ENCODE measurements at regions not wholly inside any gene's neighbourhood (a gene's known extent, or its start where the extent isn't known, plus 50 kb on each side); places are given as distances from the start of the nearest gene placed in this dataset.

GRCh38 chr3:21020043-21020442 lies 731.0 kb downstream of the ZNF385D start:
- WGBS (ENCODE audit: missing lambda C conversion rate): 4% methylated on average over 2 of the region's 2 CpGs
- CTCF ChIA-PET: interaction anchor here (1.2 kb wide), 1 partner anchor 72 kb away, joined by 3 read pairs; no protein-coding TSS in a partner anchor
- H3K27ac ChIP-seq: no peak overlapping the region
- no peaks in the 10 kb centered on the region for H3K9me3 ChIP-seq
- FAIRE-seq (no peak), ATAC-seq (no peak), DNase-seq (ENCODE audit: low read depth in 1 of 2, low spot score in 1 of 2) (no peak)
- H3K4me1 ChIP-seq: no peaks in the 10 kb centered on the region
- no peak overlapping the region for H3K4me2 ChIP-seq
- POLR2A ChIA-PET: no interaction called here
- H3K4me3 ChIP-seq: no peak overlapping the region
- TF ChIP-seq CBX2 (IDR thresholded peaks at IDR 0.05; ENCODE audit: borderline replicate concordance, low read depth) (no peak), ZNF302 (CRISPR knock-in tag; IDR thresholded peaks at IDR 0.05) (no peak), BHLHE40 (IDR thresholded peaks at IDR 0.05; ENCODE audit: low read depth, low read length) (no peak), ZSCAN20 (CRISPR knock-in tag; IDR thresholded peaks at IDR 0.05) (no peak), SMC3 (IDR thresholded peaks at IDR 0.05) (no peak), HMGXB4 (CRISPR knock-in tag; IDR thresholded peaks at IDR 0.05; ENCODE audit: borderline replicate concordance) (no peak), CHD2 (IDR thresholded peaks at IDR 0.05; ENCODE audit: low read length, partially characterized antibody) (no peak), JUNB (IDR thresholded peaks at IDR 0.05) (no peak)

DNA sequence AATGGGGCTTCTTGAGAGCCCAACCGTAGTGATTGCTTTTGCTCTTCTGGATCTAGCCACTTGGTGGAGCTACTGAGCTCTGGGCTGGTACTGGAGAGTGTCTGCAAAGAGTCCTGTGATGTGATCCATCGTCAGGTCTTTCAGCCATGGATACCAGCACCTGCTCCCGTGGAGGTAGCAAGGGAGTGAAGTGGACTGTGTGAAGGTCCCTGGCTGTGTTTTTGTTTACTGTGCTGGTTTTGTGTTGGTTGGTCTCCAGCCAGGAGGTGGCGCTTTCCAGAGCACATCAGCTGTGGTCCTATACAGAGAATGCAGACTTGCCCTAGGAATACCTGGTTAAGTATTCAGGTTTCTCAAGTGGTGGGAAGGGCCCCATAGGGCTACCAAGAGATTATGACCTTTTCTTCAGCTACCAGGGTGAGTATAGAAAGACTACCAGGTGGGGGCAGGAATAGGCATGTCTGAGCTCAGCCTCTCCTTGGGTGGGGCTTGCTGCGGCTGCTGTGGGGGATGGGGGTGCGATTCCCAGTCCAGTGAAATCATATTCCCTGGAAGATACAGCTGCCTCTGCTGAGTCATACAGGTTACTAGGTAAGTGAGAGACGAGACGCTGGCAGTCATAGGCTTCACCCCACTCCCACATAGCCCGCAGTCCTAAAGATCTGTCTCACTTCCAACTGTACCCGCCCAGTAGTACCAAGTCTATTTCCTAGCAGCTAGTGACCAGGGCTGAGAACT lies 733.7 kb downstream of the ZNF385D start:
- ATAC-seq (peak in 1 of 2 experiments; percentile 33; a peak in 1 of 6 replicates), DNase-seq (ENCODE audit: low read depth in 1 of 2, low spot score in 1 of 2) (peak in 1 of 2 experiments; percentile 17), FAIRE-seq (no peak)
- Histone ChIP-seq H3K4me1 (no peaks in the 10 kb centered on the region), H3K27ac (no peak overlapping the region), H3K4me2 (no peak overlapping the region), H3K9me3 (0 out of 3 replicates have a peak, but pooled peaks cover 2% of the 10 kb centered on the region), H3K4me3 (no peak overlapping the region)
- WGBS (ENCODE audit: missing lambda C conversion rate): 7% methylated on average over 10 of the region's 10 CpGs
- ChIA-PET CTCF (interaction anchor here (0.9 to 1.0 kb wide), 2 partner anchors 9 to 16 kb away, joined by 4 to 5 read pairs; no protein-coding TSS in a partner anchor), POLR2A (no interaction called here)
- no peak for TF ChIP-seq EHMT2 (IDR thresholded peaks at IDR 0.05; ENCODE audit: low read depth)
- TF ChIP-seq, protein P1, sequence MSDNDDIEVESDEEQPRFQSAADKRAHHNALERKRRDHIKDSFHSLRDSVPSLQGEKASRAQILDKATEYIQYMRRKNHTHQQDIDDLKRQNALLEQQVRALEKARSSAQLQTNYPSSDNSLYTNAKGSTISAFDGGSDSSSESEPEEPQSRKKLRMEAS (IDR thresholded peaks at IDR 0.05): no peak
- no peak for TF ChIP-seq HOXA7 (CRISPR knock-in tag; IDR thresholded peaks at IDR 0.05)
- TF ChIP-seq CHD4 (IDR thresholded peaks at IDR 0.05; ENCODE audit: borderline replicate concordance): no peak
- no peak for TF ChIP-seq GATA3 (IDR thresholded peaks at IDR 0.05; ENCODE audit: borderline replicate concordance)
- TF ChIP-seq JUNB (IDR thresholded peaks at IDR 0.05): no peak
- TF ChIP-seq FOXS1 (CRISPR knock-in tag; IDR thresholded peaks at IDR 0.05): no peak
- TF ChIP-seq ESRRA (IDR thresholded peaks at IDR 0.05; ENCODE audit: borderline replicate concordance, low read length): no peak
- TF ChIP-seq MAZ (IDR thresholded peaks at IDR 0.05; ENCODE audit: borderline replicate concordance, low read depth, low read length): no peak
- TF ChIP-seq SMC3 (IDR thresholded peaks at IDR 0.05): no peak
- no peak for TF ChIP-seq ZFP36 (IDR thresholded peaks at IDR 0.05; ENCODE audit: borderline replicate concordance, partially characterized antibody)
- TF ChIP-seq JUN (IDR thresholded peaks at IDR 0.05): no peak
- TF ChIP-seq NPAS2 (CRISPR knock-in tag; IDR thresholded peaks at IDR 0.05; ENCODE audit: borderline replicate concordance): no peak
- TF ChIP-seq, protein P2, sequence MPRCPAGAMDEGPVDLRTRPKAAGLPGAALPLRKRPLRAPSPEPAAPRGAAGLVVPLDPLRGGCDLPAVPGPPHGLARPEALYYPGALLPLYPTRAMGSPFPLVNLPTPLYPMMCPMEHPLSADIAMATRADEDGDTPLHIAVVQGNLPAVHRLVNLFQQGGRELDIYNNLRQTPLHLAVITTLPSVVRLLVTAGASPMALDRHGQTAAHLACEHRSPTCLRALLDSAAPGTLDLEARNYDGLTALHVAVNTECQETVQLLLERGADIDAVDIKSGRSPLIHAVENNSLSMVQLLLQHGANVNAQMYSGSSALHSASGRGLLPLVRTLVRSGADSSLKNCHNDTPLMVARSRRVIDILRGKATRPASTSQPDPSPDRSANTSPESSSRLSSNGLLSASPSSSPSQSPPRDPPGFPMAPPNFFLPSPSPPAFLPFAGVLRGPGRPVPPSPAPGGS (IDR thresholded peaks at IDR 0.05): no peak

DNA sequence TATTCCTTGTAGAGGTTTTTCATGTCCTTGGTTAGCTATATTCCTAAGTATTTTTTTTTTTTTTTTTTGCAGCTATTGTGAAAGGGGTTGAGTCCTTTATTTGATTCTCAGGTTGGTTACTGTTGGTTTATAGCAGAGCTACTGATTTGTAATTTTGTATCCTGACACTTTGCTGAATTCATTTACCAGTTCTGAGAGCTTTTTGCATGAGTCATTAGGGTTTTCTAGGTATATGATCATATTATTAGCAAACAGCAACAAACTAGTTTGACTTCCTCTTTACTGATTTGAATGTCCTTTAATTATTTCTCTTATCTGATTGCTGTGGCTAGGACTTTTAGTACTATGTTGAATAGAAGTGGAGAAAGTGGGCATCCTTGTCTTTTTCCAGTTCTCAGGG lies 737.4 kb downstream of the ZNF385D start:
- Histone ChIP-seq H3K27ac (no peak overlapping the region), H3K4me1 (no peaks in the 10 kb centered on the region), H3K9me3 (0 out of 3 replicates have a peak, but pooled peaks cover 2% of the 10 kb centered on the region), H3K4me3 (no peak overlapping the region), H3K4me2 (no peak overlapping the region)
- no peak for ATAC-seq
- FAIRE-seq: no peak
- DNase-seq (ENCODE audit: low read depth in 1 of 2, low spot score in 1 of 2): no peak
- ChIA-PET POLR2A (no interaction called here), CTCF (no interaction called here)
- TF ChIP-seq RFX5 (IDR thresholded peaks at IDR 0.05): no peak

Data from A549 (cell line).